K562 (cell line): ENCODE measurements at regions not wholly inside any gene's neighbourhood (a gene's known extent, or its start where the extent isn't known, plus 50 kb on each side); places are given as distances from the start of the nearest gene placed in this dataset.

Experiments used
- GABPB2 ChIP-seq: fragments of 250-450 bp; sonication (Bioruptor Pico); conservative IDR thresholded peaks from 2 replicates; pipeline ENCODE4 v1.5.1; 2021; ENCODE audit warnings: mild to moderate bottlenecking
- GTF2F1 ChIP-seq: IDR thresholded peaks from 2 replicates; pipeline ENCODE4 v1.6.1; 2011; ENCODE audit warnings: low read depth, low read length, improper control_type of control experiment
- HEY1 ChIP-seq: fragments of 250-450 bp; sonication (Bioruptor Pico); IDR thresholded peaks from 2 replicates; pipeline ENCODE4 v1.5.0; 2020; ENCODE audit warnings: mild to moderate bottlenecking, moderate library complexity, borderline replicate concordance
- NFIC ChIP-seq: fragments of 450-650 bp; IDR thresholded peaks from 2 replicates; pipeline ENCODE4 v1.6.1; 2017; ENCODE audit warnings: mild to moderate bottlenecking, inconsistent platforms
- PHTF2 ChIP-seq: fragments of 250-450 bp; sonication (Bioruptor Pico); IDR thresholded peaks from 2 replicates; pipeline ENCODE4 v1.5.0; 2021; ENCODE audit warnings: mild to moderate bottlenecking
- RNF2 ChIP-seq: sonication (generic); IDR thresholded peaks from 2 replicates; pipeline ENCODE4 v1.6.1; 2016
- YY1 ChIP-seq, 3 experiments: IDR thresholded peaks; 2 replicates each; pipeline ENCODE4 v1.6.1; 2011; ENCODE audit warnings: low read length in 2 of 3, mild to moderate bottlenecking in 2 of 3, moderate library complexity in 2 of 3, borderline replicate concordance in 1 of 3, control low read depth in 1 of 3, low read depth in 1 of 3; ENCODE audit not compliant: insufficient read depth in 3 of 3, insufficient replicate concordance in 2 of 3, control insufficient read depth in 1 of 3, insufficient read length in 1 of 3; ENCODE audit errors: extremely low read depth in 1 of 3
- ZBED1 ChIP-seq: IDR thresholded peaks from 2 replicates; pipeline ENCODE4 v1.6.1; 2014
- ZNF217 ChIP-seq: sonication (generic); formaldehyde crosslinking; IDR thresholded peaks from 2 replicates; pipeline ENCODE4 v1.8.0; 2022; ENCODE audit warnings: mild to moderate bottlenecking, missing genetic modification reagents
- TF ChIP-seq, protein P1 (sequence below): fragments of 250-450 bp; sonication (Bioruptor Pico); IDR thresholded peaks from 2 replicates; pipeline ENCODE4 v1.8.0; 2021; ENCODE audit warnings: moderate library complexity, mild to moderate bottlenecking, inconsistent platforms
- TF ChIP-seq, protein P2 (sequence below): fragments of 250-450 bp; sonication (Bioruptor Pico); IDR thresholded peaks from 2 replicates; pipeline ENCODE4 v1.5.0; 2020; ENCODE audit warnings: mild to moderate bottlenecking, borderline replicate concordance
- TF ChIP-seq, protein P3 (sequence below): sonication (generic); formaldehyde crosslinking; IDR thresholded peaks from 2 replicates; pipeline ENCODE4 v1.9.0; 2022; ENCODE audit warnings: mild to moderate bottlenecking, missing genetic modification reagents
- TF ChIP-seq, protein P4 (sequence below): fragments of 250-450 bp; sonication (Bioruptor Pico); IDR thresholded peaks from 2 replicates; pipeline ENCODE4 v1.5.0; 2021
- TF ChIP-seq, protein P5 (sequence below), 2 experiments: fragments of 150-350 bp in 1 of 2; IDR thresholded peaks; 2 replicates each; pipeline ENCODE4 v1.6.1; 2012 to 2016; ENCODE audit warnings: low read depth in 2 of 2, low read length in 2 of 2, mild to moderate bottlenecking in 1 of 2, moderate library complexity in 1 of 2

DNA sequence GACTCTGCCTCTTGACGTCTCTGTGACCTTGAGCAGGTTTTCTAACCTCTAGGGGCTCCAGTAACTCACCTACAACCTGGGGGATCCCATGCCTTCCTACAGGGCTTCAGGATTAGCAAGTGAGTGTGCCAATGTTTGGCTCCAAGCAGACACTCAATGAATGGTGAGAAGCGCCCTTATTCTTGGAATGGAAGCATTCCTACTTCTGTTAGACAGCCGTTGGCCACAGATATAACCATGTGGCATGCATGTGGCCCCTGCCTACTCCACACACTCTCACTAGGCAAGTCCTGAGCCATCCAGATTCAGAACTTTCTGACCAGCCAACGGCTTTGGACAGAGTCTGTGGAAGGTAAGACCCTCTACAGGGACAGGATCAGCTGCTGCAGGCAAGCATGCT is 108.9 kb upstream of the LYZL2 start (continued):
- TF ChIP-seq RNF2 (no peak), YY1 (IDR thresholded peaks at IDR 0.05; ENCODE audit: borderline replicate concordance in 1 of 3, control insufficient read depth in 1 of 3, extremely low read depth in 1 of 3, insufficient read depth in 3 of 3, insufficient read length in 1 of 3, insufficient replicate concordance in 2 of 3, low read depth in 1 of 3, low read length in 2 of 3) (no peak), GTF2F1 (no peak), NFIC (no peak), GABPB2 (no peak), PHTF2 (CRISPR knock-in tag) (no peak), HEY1 (CRISPR knock-in tag) (no peak), ZBED1 (no peak), ZNF217 (no peak)
- TF ChIP-seq, protein P1, sequence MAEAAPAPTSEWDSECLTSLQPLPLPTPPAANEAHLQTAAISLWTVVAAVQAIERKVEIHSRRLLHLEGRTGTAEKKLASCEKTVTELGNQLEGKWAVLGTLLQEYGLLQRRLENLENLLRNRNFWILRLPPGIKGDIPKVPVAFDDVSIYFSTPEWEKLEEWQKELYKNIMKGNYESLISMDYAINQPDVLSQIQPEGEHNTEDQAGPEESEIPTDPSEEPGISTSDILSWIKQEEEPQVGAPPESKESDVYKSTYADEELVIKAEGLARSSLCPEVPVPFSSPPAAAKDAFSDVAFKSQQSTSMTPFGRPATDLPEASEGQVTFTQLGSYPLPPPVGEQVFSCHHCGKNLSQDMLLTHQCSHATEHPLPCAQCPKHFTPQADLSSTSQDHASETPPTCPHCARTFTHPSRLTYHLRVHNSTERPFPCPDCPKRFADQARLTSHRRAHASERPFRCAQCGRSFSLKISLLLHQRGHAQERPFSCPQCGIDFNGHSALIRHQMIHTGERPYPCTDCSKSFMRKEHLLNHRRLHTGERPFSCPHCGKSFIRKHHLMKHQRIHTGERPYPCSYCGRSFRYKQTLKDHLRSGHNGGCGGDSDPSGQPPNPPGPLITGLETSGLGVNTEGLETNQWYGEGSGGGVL (CRISPR knock-in tag): no peak
- TF ChIP-seq, protein P2, sequence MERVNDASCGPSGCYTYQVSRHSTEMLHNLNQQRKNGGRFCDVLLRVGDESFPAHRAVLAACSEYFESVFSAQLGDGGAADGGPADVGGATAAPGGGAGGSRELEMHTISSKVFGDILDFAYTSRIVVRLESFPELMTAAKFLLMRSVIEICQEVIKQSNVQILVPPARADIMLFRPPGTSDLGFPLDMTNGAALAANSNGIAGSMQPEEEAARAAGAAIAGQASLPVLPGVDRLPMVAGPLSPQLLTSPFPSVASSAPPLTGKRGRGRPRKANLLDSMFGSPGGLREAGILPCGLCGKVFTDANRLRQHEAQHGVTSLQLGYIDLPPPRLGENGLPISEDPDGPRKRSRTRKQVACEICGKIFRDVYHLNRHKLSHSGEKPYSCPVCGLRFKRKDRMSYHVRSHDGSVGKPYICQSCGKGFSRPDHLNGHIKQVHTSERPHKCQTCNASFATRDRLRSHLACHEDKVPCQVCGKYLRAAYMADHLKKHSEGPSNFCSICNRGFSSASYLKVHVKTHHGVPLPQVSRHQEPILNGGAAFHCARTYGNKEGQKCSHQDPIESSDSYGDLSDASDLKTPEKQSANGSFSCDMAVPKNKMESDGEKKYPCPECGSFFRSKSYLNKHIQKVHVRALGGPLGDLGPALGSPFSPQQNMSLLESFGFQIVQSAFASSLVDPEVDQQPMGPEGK (CRISPR knock-in tag): no peak
- TF ChIP-seq, protein P3, sequence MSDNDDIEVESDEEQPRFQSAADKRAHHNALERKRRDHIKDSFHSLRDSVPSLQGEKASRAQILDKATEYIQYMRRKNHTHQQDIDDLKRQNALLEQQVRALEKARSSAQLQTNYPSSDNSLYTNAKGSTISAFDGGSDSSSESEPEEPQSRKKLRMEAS (CRISPR knock-in tag): no peak
- TF ChIP-seq, protein P4, sequence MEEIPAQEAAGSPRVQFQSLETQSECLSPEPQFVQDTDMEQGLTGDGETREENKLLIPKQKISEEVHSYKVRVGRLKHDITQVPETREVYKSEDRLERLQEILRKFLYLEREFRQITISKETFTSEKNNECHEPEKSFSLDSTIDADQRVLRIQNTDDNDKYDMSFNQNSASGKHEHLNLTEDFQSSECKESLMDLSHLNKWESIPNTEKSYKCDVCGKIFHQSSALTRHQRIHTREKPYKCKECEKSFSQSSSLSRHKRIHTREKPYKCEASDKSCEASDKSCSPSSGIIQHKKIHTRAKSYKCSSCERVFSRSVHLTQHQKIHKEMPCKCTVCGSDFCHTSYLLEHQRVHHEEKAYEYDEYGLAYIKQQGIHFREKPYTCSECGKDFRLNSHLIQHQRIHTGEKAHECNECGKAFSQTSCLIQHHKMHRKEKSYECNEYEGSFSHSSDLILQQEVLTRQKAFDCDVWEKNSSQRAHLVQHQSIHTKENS (CRISPR knock-in tag): no peak
- TF ChIP-seq, protein P5, sequence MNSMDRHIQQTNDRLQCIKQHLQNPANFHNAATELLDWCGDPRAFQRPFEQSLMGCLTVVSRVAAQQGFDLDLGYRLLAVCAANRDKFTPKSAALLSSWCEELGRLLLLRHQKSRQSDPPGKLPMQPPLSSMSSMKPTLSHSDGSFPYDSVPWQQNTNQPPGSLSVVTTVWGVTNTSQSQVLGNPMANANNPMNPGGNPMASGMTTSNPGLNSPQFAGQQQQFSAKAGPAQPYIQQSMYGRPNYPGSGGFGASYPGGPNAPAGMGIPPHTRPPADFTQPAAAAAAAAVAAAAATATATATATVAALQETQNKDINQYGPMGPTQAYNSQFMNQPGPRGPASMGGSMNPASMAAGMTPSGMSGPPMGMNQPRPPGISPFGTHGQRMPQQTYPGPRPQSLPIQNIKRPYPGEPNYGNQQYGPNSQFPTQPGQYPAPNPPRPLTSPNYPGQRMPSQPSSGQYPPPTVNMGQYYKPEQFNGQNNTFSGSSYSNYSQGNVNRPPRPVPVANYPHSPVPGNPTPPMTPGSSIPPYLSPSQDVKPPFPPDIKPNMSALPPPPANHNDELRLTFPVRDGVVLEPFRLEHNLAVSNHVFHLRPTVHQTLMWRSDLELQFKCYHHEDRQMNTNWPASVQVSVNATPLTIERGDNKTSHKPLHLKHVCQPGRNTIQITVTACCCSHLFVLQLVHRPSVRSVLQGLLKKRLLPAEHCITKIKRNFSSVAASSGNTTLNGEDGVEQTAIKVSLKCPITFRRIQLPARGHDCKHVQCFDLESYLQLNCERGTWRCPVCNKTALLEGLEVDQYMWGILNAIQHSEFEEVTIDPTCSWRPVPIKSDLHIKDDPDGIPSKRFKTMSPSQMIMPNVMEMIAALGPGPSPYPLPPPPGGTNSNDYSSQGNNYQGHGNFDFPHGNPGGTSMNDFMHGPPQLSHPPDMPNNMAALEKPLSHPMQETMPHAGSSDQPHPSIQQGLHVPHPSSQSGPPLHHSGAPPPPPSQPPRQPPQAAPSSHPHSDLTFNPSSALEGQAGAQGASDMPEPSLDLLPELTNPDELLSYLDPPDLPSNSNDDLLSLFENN (IDR thresholded peaks at IDR 0.05; ENCODE audit: low read depth in 2 of 2, low read length in 2 of 2): no peak
